Neural progenitor cell (in vitro differentiated cells): ENCODE measurements at regions not wholly inside any gene's neighbourhood (a gene's known extent, or its start where the extent isn't known, plus 50 kb on each side); places are given as distances from the start of the nearest gene placed in this dataset.

Experiments used
- CTCF ChIP-seq: fragments of 200-600 bp; sonication (generic); IDR thresholded peaks from 2 replicates; pipeline ENCODE4 v1.5.1; 2017; ENCODE audit warnings: antibody characterized with exemption, mild to moderate bottlenecking
- EZH2phosphoT487 ChIP-seq: fragments of 200-600 bp; sonication (generic); IDR thresholded peaks from 2 replicates; pipeline ENCODE4 v1.6.1; 2017; ENCODE audit warnings: antibody characterized with exemption

GRCh38 chr1:59094001-59094400, 202.9 kb upstream of the FGGY start:
- TF ChIP-seq CTCF (no peak), EZH2phosphoT487 (no peak)
